NCI-H2081 (cell line): ENCODE measurements at regions not wholly inside any gene's neighbourhood (a gene's known extent, or its start where the extent isn't known, plus 50 kb on each side); places are given as distances from the start of the nearest gene placed in this dataset.
"Not testable (repeated sequence)": the region's sequence is repeated elsewhere in the genome, so short reads cannot be mapped to it uniquely, and the experiment has no call there.

Source experiments
- DNase-seq, 2 experiments: peaks; one replicate each; lab custom pipeline; 2025; lab: John Stamatoyannopoulos, UW

DNA sequence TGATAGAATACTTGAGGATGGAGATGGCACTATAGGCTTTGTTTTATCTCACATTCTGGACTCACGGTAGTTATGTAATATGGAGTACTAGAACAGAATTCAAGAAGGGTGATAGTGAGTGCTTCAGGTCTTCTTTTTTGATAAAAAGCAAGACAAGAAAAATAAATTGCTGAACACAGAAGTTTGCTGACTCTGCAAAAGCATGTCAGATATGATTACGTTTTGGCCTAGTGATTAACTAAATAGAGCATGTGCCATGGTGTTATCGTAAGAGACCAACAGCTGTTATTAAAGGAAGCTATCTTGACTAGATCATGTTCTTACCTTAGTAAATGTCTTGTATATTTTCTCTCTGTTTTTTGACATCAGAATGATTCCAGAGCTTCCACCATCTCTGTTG is 436.9 kb upstream of the LCORL start:
- DNase-seq = no peak

DNA sequence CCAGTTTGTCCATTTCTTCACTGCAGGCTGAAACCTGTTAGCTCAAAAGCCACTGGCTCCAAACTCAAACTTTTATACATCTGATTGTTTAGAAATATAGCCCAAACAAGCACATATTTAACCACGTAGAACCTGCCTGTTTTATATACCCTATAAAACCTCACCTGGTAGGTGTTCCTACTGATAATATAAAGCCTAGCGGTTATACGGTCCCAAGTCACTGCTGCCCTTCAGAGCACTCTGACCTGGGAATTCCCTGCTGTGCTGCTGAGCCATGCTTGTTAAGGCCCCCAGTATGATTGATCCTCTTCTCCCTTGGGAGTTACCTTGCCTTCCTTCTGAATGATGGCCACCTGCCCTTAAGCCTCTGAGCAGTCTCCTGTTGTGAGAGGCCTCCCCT is 432.8 kb upstream of the LCORL start:
- DNase-seq = no peak

DNA sequence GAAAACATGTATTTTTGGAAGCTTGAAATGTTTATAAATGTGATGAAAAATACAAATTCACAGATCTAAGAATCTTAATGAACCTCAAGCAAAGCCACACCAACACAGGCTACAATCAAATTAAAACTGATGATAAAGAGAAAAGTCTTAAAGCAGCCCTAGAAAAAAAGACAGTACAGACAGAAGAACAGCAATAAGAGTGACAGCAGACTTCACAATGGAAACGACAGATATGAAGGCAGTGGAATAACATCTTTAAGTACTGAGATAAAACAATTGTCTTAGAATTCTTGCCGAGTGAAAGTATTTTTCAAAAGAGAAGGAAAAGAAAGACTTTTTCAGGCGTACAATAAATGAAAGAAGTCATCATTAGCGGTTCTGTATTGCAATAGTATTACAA is 423.6 kb upstream of the LCORL start:
- DNase-seq = no peak

DNA sequence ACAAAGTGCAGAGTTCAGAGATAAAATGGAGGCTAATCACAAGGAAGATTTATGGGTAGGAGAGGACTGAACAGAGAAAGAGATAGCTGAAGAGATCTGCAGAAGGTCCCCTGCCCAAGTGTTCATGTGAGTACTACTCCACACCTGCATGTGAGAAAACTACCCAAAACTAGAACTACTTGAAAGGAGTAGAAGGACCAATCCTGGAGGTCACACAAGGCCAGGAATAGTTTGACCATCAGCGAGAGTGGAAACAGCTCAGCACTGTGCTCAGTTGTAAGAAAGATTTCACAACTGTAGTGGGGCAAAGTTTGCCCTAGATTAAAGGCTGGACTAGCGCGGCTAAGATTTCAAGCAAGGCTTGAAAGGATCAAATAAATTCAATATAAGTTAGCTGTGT is 422.7 kb upstream of the LCORL start:
- DNase-seq = no peak

DNA sequence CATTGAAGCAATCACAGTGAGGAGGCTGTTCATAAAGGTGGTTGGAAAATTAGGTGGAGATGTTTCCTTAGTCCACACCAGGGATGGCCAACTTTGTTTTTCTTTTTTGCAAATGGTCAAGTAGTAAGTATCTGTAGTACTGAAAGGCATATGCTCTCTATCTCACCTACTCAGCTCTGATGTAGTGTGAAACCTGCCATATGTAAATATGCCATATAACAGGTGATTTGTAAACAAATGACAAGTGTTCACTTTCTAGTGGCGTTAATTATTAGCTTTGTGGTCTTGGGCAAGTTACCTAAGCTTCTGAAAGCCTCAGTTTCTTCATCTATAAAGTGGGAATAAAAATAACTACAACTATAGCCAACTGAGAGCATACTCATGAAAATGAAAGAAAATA is 421.4 kb upstream of the LCORL start:
- no peak for DNase-seq

DNA sequence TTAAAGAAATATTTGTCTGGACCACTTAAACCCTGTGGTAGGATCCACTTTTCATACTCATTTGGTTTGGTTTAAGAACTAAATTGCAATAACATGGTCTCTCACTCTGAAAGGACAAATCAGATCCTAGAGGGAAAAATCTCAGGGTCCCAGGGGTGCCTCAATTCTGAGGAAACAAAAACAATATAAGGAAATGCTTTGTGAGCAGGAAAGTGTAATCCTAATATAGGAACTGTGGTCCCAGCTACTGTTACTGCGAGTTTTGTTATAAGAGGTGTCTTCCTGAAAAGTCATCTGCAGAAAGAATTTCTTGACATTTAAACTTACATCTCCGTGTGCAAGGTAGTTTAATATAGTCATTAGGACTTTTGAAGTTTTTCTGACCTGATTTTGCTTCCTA is 420.1 kb upstream of the LCORL start:
- DNase-seq = no peak

DNA sequence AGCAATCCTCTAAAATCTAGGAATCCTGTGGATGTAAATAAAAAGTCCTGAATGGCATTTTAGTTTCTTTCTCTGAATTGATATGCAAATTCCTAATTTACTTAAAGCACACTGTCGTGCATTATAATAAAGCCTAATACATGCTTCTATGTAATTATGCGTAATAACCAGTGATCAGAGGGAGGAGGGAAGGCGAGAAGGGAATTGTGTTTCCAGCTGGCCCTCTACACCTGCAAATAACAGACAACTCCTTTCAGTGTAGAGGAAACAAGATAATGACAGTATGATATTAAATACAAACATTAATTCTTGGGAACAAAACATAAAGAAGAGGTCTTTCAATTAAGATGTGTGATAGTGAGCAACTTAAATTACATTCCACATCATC is 419.6 kb upstream of the LCORL start:
- peak; percentile 45 to 90 for DNase-seq

DNA sequence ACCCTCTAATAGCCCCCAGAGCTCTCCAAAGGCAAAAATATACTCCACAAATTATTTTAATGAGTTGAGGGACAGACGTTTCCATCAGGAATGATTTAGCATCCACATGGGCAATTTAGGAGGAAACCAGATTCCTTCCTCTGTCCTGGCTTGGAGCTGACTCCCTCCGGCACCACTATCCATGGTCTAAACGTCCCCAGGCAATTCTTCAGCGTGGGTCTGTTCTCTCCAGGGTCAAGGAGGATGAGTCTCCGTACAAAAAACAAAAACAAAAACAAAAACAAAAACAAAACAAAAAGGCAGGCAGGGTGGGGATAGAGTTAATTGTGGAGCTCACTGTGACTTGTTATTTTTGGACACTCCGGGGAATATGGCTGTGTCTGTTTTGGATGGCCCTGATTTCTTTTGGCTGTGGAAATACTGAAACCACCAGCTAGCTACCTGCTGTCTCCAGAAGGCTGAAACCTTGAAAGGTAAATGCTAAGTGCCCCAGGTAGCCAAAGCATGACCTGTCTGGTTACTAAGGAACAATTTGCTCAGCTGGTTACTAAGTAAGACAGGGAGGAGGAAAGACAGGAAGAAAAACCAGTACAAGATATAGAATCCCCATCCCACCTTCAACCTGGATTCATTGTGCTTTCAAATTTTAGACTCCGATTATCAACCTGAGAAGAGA is 419.1 kb upstream of the LCORL start:
- peak; percentile 23 to 86 for DNase-seq

DNA sequence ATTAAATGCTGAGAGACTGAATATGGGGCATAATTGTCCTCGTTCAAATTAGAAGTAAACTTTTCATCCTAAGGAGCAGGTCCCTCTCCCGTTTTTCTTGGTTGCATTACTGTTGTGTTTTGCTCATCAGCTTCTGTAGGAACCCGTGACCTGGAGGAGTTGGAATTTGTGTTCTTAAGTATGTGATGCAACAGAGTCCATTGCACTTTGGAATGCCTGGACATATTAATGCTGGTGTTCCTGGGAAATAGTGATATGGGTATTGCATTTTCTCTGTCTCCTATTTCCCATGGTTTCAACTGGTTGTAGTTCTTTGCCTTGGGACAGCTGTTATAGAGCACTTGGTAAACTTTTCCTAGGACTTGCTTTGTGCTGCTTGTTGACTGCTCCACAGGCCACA is 417.8 kb upstream of the LCORL start:
- no peak for DNase-seq

DNA sequence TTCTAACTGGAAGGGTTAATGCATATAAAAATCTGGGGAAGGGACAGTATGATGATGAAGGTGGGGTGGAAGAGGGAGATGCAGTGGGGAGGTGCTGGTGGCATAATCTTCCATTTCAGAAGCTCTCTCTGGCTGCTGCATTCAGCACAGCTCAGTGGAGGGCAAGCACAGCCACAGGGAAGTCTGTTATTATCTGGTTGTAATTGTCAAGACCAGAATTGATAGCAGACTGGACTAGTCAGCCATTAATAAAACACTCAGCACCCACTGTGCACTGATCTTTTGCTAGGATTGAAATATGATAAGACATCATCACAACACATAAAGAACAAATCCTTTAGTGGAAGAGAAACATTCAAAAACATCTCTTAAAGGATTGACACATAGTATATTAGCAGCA is 414.2 kb upstream of the LCORL start:
- peak in 1 of 2 experiments; percentile 33 for DNase-seq

DNA sequence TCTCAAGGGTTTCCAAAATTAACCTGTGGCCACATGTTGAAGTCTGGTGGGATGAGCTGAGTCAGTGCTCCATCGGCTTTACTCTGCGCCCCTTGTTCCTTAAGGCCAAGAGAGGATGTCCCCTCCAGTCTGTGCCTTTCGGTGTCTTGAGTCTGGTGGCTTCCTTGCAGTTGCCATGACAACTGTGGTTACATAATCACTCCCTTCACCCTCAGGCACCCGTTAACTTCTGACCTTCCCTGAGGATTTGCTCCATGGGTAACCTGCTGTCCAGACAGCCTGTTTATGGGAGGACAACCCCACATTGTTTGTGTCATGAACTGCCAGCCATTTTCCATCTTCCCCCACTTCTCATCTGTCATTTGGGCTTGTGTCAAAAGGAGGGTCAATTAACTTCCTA is 401.1 kb upstream of the LCORL start:
- no peak for DNase-seq

DNA sequence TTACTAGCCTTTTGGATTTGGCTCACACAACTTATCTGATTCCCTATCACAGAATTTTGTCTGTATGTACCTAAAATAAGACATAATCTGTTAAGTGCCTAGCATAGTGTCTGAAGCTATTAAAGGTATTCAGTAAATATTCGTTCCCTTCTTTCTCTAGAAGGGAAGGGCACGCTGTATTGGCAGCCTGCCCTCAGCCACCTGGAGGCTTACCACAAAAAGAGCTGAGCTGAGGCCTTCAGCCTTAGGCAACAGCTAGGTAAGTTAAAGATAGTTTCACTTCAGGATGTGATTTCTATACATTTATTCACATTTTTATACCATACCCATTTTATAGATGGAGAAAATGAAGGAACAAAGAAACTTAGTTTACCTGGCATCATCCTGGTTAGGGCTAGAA is 400.0 kb upstream of the LCORL start:
- DNase-seq = no peak

DNA sequence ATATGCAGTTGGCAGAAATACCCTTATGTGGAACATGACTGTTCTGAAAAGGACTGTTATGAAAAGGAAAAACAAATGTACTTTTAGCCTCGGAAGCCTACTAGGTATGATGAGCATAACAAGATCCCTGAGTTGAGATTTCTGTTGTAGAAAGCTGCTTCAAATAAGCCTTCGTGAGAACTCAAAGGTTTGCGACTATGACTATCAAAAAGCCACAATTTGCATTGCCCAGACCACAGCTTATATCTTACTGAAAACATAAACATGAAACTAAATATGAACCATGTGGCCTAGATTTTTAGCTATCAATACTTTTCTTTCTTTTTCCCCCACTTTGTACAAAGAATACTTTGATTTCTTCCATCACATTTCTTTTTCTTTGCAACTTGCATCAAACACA is 398.2 kb upstream of the LCORL start:
- no peak for DNase-seq

DNA sequence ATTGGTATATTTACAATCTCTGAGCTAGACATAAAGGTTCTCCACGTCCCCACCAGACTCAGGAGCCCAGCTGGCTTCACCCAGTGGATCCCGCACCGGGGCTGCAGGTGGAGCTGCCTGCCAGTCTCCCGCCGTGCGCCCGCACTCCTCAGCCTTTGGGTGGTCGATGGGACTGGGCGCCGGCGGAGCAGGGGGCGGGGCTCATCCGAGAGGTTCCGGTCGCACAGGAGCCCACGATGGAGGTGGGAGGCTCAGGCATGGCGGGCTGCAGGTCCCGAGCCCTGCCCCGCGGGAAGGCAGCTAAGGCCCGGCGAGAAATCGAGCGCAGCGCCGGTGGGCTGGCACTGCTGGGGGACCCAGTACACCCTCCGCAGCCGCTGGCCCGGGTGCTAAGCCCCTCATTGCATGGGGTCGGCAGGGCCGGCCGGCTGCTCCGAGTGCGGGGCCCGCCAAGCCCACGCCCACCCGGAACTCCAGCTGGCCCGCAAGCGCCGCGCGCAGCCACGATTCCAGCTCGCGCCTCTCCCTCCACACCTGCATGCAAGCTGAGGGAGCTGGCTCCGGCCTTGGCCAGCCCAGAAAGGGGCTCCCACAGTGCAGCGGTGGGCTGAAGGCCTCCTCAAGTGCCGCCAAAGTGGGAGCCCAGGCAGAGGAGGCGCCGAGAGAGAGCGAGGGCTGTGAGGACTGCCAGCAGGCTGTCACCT is 396.8 kb upstream of the LCORL start:
- DNase-seq = not testable (repeated sequence)

DNA sequence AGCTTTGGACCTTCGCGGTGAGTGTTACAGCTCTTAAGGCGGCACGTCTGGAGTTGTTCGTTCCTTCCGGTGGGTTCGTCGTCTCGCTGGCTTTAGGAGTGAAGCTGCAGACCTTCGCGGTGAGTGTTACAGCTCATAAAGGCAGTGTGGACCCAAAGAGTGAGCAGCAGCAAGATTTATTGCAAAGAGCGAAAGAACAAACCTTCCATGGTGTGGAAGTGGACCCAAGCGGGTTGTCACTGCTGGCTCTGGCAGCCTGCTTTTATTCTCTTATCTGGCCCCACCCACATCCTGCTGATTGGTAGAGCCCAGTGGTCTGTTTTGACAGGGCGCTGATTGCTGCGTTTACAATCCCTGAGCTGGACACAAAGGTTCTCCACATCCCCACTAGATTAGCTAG is 396.1 kb upstream of the LCORL start:
- not testable (repeated sequence) for DNase-seq

DNA sequence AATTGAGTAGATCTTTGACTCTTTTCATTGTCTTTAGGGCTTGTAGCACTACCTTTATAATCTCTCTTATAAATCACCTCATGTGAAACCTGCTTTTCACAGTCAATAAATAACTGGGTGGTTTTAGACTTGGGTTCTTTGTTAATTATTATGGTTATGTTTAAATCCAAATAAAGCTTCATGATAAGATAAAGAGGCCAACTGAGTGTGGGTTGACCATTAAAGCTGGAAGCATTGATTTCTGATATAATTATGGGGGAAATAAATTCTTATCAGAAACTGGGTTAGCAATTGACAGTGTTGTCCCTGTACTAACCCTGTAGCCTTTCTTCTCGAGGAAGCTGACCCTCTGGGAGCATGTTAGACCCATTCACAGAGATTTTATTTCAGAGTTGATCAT is 384.7 kb upstream of the LCORL start:
- DNase-seq = no peak

DNA sequence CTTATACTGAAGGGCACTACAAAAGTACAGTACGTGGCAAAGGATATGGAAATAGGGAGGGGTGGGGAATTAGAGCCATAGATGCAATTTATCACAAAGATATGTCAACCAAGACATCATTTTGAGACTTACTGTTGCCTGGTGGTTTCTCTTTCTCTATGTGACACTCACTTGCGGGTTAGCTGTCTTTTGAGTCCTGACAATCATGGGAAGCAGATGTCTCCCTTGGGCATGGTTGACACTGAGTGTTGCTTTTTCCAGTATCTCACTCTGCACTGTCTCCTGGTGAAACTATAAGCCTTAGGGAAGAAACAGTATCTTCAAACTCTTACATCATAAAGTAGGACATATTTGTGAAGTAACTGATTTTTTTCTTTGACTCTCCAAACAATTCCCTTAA is 383.5 kb upstream of the LCORL start:
- DNase-seq = no peak

DNA sequence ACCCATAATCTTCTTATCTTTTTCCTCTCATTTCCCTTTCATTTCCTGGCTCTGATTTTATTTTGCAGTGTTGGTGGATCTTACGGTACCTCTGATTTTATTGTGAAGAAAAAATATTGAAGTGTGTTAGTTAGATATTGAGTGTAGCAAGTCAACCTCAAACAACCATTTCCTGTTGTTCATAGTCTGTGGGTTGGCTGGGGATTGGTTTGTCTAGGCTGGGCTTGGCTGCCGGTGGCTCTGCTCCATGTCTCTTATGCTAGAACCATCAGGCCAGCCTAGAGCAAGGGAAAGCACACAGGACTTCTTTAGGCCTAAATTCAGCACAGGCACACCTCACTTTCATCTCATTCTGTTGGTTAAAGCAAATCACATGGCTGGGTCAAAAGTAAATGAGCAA is 383.1 kb upstream of the LCORL start:
- no peak for DNase-seq

DNA sequence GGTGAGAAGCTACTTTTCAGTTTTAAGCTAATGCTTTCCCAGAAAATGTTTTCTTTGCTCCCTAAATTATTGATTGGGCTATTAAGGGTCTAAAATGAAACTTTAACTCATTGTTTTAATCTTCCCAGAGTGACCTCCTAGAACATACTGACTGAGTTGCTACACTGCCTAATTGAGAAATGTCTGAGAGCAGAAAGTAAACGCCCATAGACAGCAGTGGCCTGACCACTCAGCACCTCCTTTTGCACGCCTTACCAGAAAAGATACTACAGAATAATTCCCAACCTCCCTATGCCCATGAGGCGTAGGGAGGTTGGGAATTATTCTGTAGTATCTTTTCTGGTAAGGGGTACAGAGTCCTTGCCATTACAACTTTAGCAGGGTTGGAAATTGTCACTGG is 381.8 kb upstream of the LCORL start:
- DNase-seq = no peak

DNA sequence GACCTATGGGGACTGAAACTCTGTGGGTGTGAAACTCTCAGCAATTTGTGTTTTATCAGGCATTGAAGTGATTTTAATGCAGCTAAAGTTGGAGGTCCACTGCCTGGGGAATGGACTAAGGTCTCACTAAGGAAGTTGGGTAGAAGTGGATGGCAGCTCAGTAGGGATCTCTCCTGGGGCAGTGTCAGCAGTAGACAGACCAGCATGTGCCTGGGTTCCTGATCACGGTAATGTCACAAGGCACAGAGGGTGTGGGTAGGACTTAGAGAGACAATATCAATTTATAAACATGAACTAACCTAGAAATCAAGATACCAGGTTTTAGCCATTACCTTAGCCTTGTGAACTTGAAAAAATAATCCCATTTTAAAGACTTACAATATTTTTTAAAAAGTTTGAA is 380.3 kb upstream of the LCORL start:
- no peak for DNase-seq

DNA sequence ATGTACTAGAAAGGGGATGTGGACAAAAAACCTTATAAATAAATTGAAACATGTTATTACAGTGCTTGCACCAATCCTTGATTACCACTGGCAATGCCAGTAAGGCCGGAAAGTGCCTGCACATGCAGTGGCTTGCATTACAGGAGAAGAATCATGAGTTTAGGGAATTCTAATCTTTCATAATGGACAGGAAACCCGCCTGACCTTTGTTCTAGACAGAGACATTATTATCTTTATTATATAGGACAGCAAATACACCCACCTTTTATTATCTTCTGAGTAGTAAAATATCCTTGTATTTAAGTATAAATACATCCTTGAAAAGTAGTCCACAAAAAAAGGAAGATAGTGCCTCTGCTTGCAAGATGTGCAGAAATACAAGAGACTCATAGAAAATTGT is 379.9 kb upstream of the LCORL start:
- DNase-seq = no peak

DNA sequence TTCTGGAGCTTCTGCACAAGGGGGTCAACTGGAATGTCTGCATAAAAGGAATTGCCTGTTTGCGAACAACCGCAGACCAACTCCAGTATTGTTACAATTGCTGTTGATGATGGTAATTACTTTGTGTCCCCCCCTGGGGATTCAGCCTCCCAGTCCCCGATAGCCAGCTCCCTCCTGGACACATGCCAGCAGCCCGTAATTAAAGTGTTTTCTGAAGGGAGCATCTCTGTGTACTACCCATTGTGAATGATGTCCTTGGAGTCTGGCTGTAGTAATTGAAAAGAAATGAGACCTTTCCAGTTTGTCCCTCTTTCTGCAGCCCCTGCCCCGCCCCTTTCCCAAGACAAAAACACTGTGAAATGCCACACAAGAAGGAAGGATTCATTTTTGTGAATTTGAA is 377.1 kb upstream of the LCORL start:
- DNase-seq = peak; percentile 14 to 59

DNA sequence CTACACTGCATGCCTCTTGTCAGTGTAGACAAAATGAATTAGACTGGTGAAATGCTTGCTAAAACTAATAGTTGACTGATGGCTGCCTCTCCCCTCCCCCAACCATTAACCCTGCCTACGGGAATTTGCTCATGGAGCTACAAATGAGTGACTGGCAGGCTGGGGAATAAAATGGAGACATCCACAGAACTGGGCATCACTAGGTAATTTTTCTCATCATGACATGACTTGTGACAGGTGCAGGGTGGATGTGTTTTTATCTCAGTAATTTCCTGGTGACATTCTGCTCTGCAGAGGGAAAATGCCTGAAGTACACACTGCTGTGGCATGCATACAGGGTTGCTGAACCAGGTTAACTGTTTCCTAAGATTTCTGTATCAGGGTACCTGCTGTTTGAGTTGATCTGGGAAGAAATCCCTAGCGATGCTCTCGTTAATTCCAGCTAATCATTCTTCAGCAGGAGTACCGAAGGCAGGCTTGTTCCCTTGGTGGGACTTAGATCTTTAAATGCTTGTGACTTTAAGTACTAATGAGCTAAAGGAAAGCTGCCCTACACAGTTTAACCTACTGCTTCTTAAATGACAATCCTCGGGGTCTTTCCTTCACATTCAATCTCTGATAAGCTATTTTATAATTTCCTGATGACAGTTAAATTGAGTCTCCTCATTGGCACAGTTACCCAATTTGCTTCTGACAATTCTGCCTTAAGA is 376.3 kb upstream of the LCORL start:
- DNase-seq = no peak
